K562 (cell line): ENCODE measurements at regions not wholly inside any gene's neighbourhood (a gene's known extent, or its start where the extent isn't known, plus 50 kb on each side); places are given as distances from the start of the nearest gene placed in this dataset.

Experiments used
- ARID2 ChIP-seq: fragments of 450-650 bp; IDR thresholded peaks from 2 replicates; pipeline ENCODE4 v1.6.1; 2017; ENCODE audit warnings: antibody characterized with exemption, mild to moderate bottlenecking
- HINFP ChIP-seq: fragments of 450-650 bp; conservative IDR thresholded peaks from 2 replicates; pipeline ENCODE4 v1.6.1; 2016; ENCODE audit warnings: missing genetic modification characterization, low read depth, mild to moderate bottlenecking, control low read depth, missing compliant biosample characterization
- PHTF2 ChIP-seq: fragments of 250-450 bp; sonication (Bioruptor Pico); IDR thresholded peaks from 2 replicates; pipeline ENCODE4 v1.5.0; 2021; ENCODE audit warnings: mild to moderate bottlenecking
- POLR2AphosphoS2 ChIP-seq: IDR thresholded peaks from 2 replicates; pipeline ENCODE4 v1.6.1; 2012; ENCODE audit warnings: low read length, improper control_type of control experiment
- RAD51 ChIP-seq: fragments of 450-650 bp; IDR thresholded peaks from 2 replicates; pipeline ENCODE4 v1.7.1; 2016; ENCODE audit warnings: low read depth, mild to moderate bottlenecking, borderline replicate concordance
- REST ChIP-seq, 2 experiments: fragments of 450-650 bp; formaldehyde crosslinking in 1 of 2; IDR thresholded peaks; 2 replicates each; pipeline versions ENCODE4 v1.4.0 to v1.6.1; 2014 to 2020; ENCODE audit warnings: mild to moderate bottlenecking in 2 of 2, borderline replicate concordance in 1 of 2, low read depth in 1 of 2
- SAFB ChIP-seq: fragments of 200-400 bp; formaldehyde crosslinking; IDR thresholded peaks from 2 replicates; pipeline ENCODE4 v1.6.1; 2017; ENCODE audit warnings: low read depth, low read length, borderline replicate concordance
- TCFL5 ChIP-seq: fragments of 250-450 bp; sonication (Bioruptor Pico); conservative IDR thresholded peaks from 2 replicates; pipeline ENCODE4 v1.6.1; 2021; ENCODE audit warnings: mild to moderate bottlenecking, moderate library complexity, matching md5 sums
- ZNF583 ChIP-seq: fragments of 250-450 bp; sonication (Bioruptor Pico); IDR thresholded peaks from 2 replicates; pipeline ENCODE4 v1.4.0; 2020
- TF ChIP-seq, protein P1 (sequence below): fragments of 250-450 bp; sonication (Bioruptor Pico); IDR thresholded peaks from 2 replicates; pipeline ENCODE4 v1.4.0; 2020; ENCODE audit warnings: mild to moderate bottlenecking, moderate library complexity

DNA sequence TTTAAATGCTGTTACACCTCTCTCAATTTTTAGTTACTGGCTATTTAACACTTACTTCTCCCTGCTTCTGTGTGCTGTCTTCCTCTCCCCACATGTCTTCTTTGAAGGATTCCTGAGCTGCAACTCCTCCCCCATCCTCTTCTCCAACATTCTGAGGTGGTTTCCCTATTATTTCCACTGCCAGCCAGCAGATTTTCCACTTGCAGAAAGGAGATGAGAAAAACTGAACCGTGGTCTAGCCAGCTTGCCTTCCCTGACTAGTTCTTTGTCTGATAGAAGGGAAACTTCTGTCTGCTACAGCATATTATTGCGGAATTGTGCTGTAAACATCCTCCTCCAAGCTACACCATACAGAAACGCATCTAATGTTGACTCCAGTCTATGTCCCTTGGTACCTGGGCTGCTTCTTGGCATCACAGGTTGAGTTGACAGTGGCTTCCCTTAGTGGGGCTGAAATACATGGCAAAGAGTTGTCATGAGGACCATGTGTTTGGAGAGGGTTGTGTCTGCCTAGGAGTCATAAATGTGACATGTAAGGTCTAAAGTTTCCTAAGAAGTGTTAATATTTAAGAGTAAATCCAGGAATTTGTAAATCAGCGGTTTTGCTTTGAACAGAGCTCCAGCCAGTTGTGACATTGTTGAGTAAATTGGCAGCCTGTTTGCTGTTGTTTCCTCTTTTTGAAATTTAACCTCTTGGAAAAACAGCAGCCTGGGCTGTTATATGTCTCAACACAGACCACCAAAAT is 68.3 kb upstream of the RND3 start (continued):
- TF ChIP-seq HINFP (no peak), ARID2 (no peak), TCFL5 (CRISPR knock-in tag) (no peak), RAD51 (no peak), REST (IDR thresholded peaks at IDR 0.05; ENCODE audit: borderline replicate concordance) (no peak), REST (CRISPR knock-in tag; IDR thresholded peaks at IDR 0.05; ENCODE audit: low read depth) (no peak), ZNF583 (no peak), POLR2AphosphoS2 (no peak), PHTF2 (CRISPR knock-in tag) (no peak), SAFB (no peak)
- TF ChIP-seq, protein P1, sequence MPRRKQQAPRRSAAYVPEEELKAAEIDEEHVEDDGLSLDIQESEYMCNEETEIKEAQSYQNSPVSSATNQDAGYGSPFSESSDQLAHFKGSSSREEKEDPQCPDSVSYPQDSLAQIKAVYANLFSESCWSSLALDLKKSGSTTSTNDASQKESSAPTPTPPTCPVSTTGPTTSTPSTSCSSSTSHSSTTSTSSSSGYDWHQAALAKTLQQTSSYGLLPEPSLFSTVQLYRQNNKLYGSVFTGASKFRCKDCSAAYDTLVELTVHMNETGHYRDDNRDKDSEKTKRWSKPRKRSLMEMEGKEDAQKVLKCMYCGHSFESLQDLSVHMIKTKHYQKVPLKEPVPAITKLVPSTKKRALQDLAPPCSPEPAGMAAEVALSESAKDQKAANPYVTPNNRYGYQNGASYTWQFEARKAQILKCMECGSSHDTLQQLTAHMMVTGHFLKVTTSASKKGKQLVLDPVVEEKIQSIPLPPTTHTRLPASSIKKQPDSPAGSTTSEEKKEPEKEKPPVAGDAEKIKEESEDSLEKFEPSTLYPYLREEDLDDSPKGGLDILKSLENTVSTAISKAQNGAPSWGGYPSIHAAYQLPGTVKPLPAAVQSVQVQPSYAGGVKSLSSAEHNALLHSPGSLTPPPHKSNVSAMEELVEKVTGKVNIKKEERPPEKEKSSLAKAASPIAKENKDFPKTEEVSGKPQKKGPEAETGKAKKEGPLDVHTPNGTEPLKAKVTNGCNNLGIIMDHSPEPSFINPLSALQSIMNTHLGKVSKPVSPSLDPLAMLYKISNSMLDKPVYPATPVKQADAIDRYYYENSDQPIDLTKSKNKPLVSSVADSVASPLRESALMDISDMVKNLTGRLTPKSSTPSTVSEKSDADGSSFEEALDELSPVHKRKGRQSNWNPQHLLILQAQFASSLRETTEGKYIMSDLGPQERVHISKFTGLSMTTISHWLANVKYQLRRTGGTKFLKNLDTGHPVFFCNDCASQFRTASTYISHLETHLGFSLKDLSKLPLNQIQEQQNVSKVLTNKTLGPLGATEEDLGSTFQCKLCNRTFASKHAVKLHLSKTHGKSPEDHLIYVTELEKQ (CRISPR knock-in tag) = no peak
